PC-3 (cell line): ENCODE measurements at regions not wholly inside any gene's neighbourhood (a gene's known extent, or its start where the extent isn't known, plus 50 kb on each side); places are given as distances from the start of the nearest gene placed in this dataset.

Source experiments
- EZH2 ChIP-seq: fragments of 300-600 bp; sonication (generic); IDR thresholded peaks from one replicate; pipeline ENCODE4 v1.6.1; 2017; ENCODE audit warnings: antibody characterized with exemption, mild to moderate bottlenecking, low read length; ENCODE audit not compliant: unreplicated experiment
- TF ChIP-seq, protein P1 (sequence below): fragments of 300-600 bp; sonication (generic); conservative IDR thresholded peaks from 2 replicates; pipeline ENCODE4 v1.5.1; 2017; ENCODE audit warnings: antibody characterized with exemption, low read depth, mild to moderate bottlenecking, low read length

DNA sequence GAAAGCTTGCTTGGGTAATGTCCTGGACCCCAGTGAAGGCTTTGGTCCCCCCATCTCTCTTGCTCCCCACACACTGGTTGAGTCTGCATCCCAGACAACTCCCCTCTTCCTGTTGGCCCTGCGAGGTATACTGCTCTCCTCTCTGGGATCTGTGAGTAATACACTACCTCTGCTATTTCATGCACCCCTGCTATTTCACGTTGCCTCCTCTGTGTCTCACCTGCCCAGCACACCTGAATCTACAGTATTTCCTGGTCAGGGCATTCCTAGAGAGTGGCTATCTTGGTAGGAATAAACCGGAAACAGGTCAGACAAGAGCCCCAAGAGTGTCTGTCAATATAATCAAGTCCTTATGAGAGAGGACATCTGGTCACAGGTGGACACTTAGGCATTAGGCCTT is 114.3 kb upstream of the ODAD2 start:
- TF ChIP-seq, protein P1, sequence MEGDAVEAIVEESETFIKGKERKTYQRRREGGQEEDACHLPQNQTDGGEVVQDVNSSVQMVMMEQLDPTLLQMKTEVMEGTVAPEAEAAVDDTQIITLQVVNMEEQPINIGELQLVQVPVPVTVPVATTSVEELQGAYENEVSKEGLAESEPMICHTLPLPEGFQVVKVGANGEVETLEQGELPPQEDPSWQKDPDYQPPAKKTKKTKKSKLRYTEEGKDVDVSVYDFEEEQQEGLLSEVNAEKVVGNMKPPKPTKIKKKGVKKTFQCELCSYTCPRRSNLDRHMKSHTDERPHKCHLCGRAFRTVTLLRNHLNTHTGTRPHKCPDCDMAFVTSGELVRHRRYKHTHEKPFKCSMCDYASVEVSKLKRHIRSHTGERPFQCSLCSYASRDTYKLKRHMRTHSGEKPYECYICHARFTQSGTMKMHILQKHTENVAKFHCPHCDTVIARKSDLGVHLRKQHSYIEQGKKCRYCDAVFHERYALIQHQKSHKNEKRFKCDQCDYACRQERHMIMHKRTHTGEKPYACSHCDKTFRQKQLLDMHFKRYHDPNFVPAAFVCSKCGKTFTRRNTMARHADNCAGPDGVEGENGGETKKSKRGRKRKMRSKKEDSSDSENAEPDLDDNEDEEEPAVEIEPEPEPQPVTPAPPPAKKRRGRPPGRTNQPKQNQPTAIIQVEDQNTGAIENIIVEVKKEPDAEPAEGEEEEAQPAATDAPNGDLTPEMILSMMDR, result no peak
- no peak for TF ChIP-seq EZH2
